GM21447 (cell line): ENCODE measurements at regions not wholly inside any gene's neighbourhood (a gene's known extent, or its start where the extent isn't known, plus 50 kb on each side); places are given as distances from the start of the nearest gene placed in this dataset.

Experiments used
- ATAC-seq: cut with Tn5 transposase; IDR thresholded peaks from one replicate; pipeline ENCODE4 v1.9.1; 2021; ENCODE audit not compliant: unreplicated experiment

GRCh38 chr10:21068026-21068656 is 171.0 kb upstream of the NEBL start:
- ATAC-seq = no peak

- ATAC-seq = no peak
Measured at GRCh38 chr10:21065621-21066248, 168.6 kb upstream of the NEBL start.

DNA sequence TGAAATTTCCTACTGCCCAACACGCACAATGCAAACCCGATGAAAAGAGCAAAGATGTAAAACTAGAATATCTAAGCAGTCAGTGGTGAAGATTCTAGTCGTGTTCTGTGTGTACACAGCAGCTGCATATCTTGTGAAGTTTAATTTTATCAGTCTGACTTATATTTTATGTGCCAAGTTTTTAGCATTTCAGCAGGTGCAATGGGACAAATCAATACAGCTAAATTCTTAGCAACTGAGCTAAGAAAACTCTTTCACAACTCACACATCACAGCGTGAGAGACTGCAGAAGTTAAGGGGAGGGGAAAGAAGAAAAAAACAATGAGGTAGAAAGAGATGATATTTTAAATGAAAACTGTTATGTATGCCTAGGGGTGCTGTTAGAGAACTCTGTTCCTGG is 164.9 kb upstream of the NEBL start:
- no peak for ATAC-seq

DNA sequence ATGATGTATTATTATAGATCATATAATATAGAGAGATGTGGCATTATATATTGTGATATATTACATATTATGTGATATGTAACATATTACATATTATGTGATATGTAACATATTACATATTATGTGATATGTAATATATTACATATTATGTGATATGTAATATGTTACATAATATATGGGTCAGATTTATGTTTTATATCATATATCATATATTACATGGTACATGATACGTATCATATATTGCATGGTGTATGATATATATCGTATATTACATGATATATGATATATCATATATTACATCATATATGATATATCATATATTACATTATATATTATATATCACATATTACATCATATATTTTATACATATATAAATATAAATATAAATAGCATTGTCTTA is 164.1 kb upstream of the NEBL start:
- no peak for ATAC-seq

- no peak for ATAC-seq
Measured at GRCh38 chr10:21060626-21061025, 163.5 kb upstream of the NEBL start.

DNA sequence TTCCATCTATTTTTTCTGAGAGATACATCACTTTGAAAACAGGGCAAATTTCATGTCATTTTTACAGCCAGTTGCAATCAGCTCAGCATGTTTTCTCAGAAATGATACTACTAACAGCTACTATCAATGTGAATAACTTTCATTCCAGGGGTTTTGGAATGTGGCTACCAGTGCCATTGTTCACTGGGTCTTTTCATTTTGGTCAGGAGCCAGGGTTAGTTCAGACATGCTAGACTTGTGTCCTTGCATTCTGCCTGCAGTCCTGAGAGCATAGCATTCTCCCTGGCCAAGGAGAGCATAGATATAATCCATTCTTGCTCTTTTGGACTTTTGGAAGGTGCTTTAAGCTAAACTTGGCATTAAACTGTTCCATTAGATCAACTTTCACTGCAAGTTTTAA is 160.9 kb upstream of the NEBL start:
- ATAC-seq = no peak

DNA sequence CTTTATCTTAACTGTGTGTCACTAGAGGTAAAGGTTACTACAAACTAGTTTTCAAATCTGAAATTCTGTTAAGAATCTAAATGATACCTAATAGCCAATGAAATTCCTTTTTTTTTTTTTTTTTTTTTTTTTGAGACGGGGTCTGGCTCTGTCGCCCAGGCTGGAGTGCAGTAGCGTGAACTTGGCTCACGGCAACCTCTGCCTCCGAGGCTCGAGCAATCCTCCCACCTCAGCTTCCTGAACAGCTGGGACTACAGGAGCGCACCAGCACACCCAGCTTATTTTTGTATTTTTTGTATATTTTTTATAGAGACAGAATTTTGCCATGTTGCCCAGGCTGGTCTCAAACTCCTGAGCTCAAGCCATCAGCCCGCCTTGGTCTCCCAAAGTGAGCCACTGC is 160.3 kb upstream of the NEBL start:
- ATAC-seq = no peak

- no peak for ATAC-seq
Measured at GRCh38 chr10:21056461-21056860, 159.3 kb upstream of the NEBL start.

DNA sequence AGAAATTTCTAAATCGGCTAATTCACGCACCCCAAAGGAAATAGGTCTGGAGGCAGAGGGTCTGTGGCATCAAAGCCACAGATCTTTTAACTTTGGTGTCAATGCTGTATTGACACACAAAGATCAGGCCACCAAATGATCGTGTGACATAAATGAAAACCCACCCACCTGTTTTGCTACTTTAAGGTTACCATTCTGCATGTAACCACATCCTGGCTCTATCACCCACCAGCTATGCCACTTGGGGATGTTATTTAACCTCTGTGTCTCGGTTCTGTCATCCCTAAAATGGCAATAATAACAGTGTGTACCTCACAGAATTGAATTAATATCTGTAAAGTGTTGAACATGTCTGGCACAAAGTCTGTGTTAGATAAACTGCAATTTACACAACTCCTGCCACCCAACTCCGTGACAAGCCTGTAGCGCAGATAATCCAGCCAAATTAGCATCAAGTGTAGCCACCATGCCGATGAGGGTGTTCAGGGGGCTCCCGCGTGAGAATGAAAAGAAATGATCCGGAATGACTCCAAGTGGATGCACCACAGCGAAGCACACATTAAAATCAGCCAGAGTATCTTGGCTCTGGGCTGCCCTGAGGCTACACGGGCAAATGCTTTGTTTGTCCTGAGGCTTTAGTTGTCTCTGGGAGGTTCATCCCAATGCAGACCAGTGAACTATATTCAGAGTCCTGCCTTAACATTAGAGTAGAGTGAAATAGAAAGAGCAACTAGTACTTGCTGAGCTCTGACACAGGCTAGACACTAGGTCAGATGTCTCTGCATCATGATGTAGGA is 158.4 kb upstream of the NEBL start:
- no peak for ATAC-seq

DNA sequence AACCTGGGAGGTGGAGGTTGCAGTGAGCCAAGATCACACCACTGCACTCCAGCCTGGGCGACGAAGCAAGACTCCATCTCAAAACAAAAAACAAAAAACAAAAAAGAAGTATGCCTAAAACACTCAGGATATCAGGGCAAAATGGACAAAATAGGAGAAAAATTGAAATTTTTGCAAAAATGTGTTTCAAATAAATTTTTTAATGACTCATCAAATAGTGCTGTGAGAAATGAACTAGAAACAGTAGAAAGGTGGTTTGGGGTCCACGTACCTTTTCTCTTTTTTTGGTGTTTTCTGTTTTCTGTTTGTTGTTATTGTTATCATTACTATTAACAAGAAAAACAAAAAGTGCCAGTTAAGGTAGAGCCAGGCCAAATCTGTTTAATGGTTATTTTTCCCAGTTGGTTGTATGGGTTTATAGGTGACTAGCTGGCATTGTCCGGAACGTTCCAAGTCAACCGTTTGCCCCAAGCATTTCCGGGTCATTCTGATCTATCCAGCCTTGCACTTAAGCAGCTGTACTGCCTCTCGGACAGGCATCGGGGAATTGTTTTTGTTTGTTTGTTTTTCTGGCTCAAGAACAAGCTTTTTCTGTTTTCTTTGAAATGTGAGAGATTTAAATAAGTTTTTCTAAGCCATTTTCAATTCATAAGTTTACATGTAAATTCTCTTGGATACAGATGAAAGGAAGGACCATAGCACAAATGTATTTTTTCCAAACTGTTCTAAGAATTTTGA is 157.0 kb upstream of the NEBL start:
- no peak for ATAC-seq

GRCh38 chr10:21052709-21053104 is 155.6 kb upstream of the NEBL start:
- no peak for ATAC-seq

DNA sequence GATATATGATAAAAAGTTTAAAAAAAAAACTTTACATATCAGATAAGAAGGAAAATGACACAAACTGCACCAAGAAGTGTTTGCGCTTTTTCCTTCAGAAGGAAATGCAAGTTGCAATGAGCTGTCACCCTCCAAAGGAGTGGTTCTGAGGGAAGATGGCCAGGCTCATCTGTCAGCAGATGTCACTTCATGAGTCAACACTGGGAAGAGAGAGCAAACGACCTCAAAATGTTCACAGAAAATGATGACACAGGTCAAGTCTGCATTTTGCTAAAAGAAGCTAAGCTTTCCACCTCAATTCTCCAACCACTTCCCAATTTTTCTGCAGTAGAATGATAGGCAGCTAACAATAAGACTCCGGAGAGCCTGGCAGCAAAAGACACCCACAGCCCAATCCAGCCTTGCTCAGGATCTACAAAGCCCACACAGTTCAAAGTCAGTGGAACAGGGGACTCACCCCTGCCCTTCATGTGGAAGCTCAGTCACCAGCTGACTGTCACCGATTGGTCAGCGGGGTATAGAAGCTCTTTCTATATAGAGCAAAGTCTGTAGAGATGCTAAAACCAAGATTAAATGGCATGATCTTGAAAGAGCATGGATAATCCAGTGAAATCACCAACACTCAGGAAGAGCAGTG is 155.1 kb upstream of the NEBL start:
- ATAC-seq = no peak

DNA sequence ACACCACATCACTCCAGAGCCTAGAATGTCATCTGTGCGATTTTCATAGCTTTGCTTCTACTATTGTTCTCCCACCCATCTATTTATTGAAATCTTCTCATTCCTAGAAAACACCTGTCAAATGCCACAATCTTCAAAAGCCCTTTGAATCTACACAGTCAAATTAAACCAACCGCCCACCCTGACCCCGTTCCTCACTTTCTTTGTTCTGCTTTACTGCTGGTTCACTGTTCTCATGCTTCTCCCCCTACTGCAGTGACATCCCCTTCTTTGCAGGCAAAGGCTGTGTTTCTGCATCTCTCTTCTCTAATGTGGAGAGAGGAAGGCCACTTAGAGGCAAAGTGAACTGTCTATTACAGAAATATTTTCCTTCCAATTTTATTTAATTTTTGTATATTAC is 152.4 kb upstream of the NEBL start:
- ATAC-seq = no peak

- ATAC-seq = no peak
Measured at GRCh38 chr10:21048068-21048467, 151.0 kb upstream of the NEBL start.

- ATAC-seq = no peak
Measured at GRCh38 chr10:21047511-21047910, 150.4 kb upstream of the NEBL start.

- no peak for ATAC-seq
Measured at GRCh38 chr10:21047096-21047495, 150.0 kb upstream of the NEBL start.

DNA sequence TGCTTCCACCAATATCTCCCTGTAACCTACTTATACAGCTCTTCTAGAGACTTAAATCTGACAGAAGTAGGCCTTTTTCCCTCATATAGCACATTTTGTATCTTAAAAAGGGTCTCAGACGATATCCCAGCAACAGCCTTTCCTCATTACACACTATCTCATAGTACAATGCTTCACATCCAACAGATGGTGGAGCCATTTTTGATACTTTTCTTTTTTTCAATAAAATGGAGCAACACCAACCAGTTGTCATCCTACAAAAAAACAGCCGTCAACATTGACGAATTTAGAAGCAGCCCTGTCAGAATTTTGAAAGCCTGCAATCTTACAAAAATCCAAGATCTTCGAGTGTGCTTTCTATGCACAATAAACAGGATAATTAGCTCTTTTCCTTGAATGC is 145.9 kb upstream of the NEBL start:
- no peak for ATAC-seq

DNA sequence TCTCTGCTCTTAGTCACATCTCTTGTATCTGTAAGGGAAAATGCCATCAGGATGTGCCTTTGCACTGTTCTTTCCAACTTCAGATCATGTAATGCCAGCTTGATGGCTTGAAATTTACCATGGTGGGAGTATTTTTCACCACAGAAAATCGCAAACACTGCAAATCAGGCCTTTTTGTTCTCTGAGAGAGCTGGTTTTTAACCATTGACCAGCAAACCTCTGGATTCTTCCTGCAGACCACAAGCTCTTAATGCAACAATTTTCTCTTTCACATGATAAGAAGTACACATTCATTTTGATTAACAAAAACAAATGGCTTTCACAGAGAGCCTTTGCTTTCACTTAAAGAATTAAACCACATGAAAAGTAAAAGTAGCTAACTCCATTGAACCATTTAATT is 145.4 kb upstream of the NEBL start:
- ATAC-seq = no peak

DNA sequence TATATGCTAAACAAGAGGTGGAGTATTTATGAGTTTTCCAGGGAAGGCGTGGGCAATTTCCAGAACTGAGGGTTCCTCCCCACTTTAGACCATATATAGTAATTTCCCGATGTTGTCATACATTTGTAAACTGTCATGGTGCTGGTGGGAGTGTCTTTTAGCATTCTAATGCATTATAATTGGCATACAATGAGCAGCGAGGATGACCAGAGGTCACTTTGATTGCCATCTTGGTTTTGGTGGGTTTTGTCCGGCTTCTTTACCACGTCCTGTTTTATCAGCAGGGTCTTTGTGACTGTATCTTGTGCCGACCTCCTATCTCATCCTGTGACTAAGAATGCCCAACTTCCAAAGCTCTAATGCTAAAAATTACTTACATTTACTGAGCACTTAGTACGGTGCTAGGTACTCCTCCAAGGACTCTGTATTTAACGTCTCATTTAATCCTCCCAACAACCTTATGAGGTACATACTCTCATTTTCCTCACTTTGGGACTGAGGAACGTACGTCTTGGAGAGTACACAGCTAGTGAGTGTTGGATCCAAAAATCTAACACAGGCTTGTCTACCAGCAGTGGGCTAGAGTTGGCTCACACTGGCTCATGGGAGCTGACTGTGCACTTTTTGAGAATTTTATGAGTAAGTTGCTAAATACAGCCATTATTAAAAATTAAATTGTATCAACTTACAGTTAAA is 144.8 kb upstream of the NEBL start:
- no peak for ATAC-seq

- ATAC-seq = no peak
Measured at GRCh38 chr10:21039721-21040120, 142.6 kb upstream of the NEBL start.

DNA sequence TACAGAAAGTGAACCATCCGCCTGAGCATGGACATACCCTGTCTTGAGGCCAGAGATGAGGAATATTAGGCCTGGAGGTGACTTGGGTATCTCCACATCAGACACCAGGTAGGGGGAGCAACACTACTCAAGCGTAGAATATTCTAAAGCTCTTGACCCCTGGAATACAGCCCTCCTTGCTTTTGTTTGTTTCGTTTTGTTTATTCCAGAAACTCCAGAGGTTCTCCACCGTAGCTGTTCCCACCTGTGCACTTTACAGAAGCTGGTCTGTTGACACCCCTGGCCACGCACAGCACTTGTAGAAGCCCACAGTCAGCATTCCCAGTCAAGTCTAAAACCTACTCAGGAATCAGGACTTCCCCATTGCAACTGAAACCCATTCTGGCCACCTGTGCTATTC is 139.6 kb upstream of the NEBL start:
- ATAC-seq = no peak
